Mesendoderm (in vitro differentiated cells): ENCODE measurements at regions not wholly inside any gene's neighbourhood (a gene's known extent, or its start where the extent isn't known, plus 50 kb on each side); places are given as distances from the start of the nearest gene placed in this dataset.

Source experiments
- DNase-seq: peaks from one replicate; pipeline ENCODE4 v3.0.0; 2013
- H2AK5ac ChIP-seq: 2 replicates; pipeline ENCODE4 v1.6.1; 2013; ENCODE audit warnings: low read length, inconsistent platforms
- H2BK120ac ChIP-seq: 2 replicates; pipeline ENCODE4 v1.6.1; 2013; ENCODE audit warnings: low read depth, mild to moderate bottlenecking, low read length, moderate library complexity, mixed read lengths
- H2BK15ac ChIP-seq: replicated peaks from 2 replicates; pipeline ENCODE4 v1.6.1; 2013; ENCODE audit warnings: low read depth, mild to moderate bottlenecking, moderate library complexity
- H2BK5ac ChIP-seq: 2 replicates; pipeline ENCODE4 v1.6.1; 2013; ENCODE audit warnings: low read length, inconsistent platforms
- H3K18ac ChIP-seq: 2 replicates; pipeline ENCODE4 v1.6.1; 2013; ENCODE audit warnings: mild to moderate bottlenecking, low read length, mixed read lengths
- H3K23ac ChIP-seq: one replicate; pipeline ENCODE4 v1.6.1; 2013; ENCODE audit warnings: low read length
- H3K27ac ChIP-seq: 2 replicates; pipeline ENCODE4 v1.5.1; 2013; ENCODE audit warnings: low read depth, mild to moderate bottlenecking, inconsistent platforms, low read length, moderate library complexity
- H3K27me3 ChIP-seq: 2 replicates; pipeline ENCODE4 v1.6.1; 2013; ENCODE audit warnings: low read length, control low read depth, mild to moderate bottlenecking, inconsistent platforms; ENCODE audit not compliant: insufficient read depth, poor library complexity
- H3K36me3 ChIP-seq: 2 replicates; pipeline ENCODE4 v1.6.1; 2013; ENCODE audit warnings: low read length, inconsistent platforms; ENCODE audit not compliant: control insufficient read depth, insufficient read depth
- H3K4ac ChIP-seq: one replicate; pipeline ENCODE4 v1.6.1; 2013; ENCODE audit warnings: low read depth, mild to moderate bottlenecking, low read length, moderate library complexity
- H3K4me1 ChIP-seq: 2 replicates; pipeline ENCODE4 v1.6.1; 2013; ENCODE audit warnings: low read depth, low read length, inconsistent platforms; ENCODE audit not compliant: control insufficient read depth
- H3K4me2 ChIP-seq: 2 replicates; pipeline ENCODE4 v1.6.1; 2013; ENCODE audit warnings: low read length
- H3K4me3 ChIP-seq: 2 replicates; pipeline ENCODE4 v1.5.1; 2013; ENCODE audit warnings: mild to moderate bottlenecking, low read length
- H3K56ac ChIP-seq: one replicate; pipeline ENCODE4 v1.6.1; 2013; ENCODE audit warnings: low read length
- H3K79me1 ChIP-seq: 2 replicates; pipeline ENCODE4 v1.6.1; 2013; ENCODE audit warnings: low read length, inconsistent platforms
- H3K79me2 ChIP-seq: 2 replicates; pipeline ENCODE4 v1.6.1; 2013; ENCODE audit warnings: mild to moderate bottlenecking, low read length; ENCODE audit not compliant: control insufficient read depth, insufficient read depth
- H3K9ac ChIP-seq: 2 replicates; pipeline ENCODE4 v1.6.1; 2013; ENCODE audit warnings: low read length, inconsistent platforms
- H4K5ac ChIP-seq: one replicate; pipeline ENCODE4 v1.6.1; 2013; ENCODE audit warnings: low read length
- H4K8ac ChIP-seq: one replicate; pipeline ENCODE4 v1.6.1; 2013; ENCODE audit warnings: low read depth, mild to moderate bottlenecking, control low read depth, low read length, moderate library complexity
- WGBS: extraction: QIAGEN DNeasy Blood & Tissue Kit; methylation state at CpG from one replicate; pipeline ENCODE4 v1.1.7; 2013; ENCODE audit warnings: low lambda C conversion rate, missing lambda C conversion rate; ENCODE audit not compliant: insufficient coverage; ENCODE audit errors: extremely low coverage; 5-methylcytosine and 5-hydroxymethylcytosine counted together

DNA sequence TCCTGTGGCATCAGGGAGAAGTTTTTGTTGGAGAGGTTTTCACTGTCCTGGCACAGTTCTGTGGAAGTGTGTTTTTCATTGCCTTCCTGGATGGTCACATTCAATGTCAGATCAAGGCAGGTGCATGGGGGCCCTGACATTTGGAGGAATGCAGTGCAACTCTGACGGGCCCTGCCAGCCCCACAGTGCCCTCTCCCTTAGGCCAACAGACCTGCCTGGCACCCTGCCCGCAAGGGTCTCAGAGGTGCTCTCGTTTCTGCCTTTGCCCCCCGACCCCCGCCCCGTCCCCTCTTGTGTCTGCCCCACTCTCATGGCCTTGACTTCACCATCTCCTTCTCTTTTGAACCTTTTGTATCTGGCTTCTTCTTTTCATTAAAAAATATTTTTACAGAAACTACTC, 257.2 kb upstream of the HDAC4 start:
- Histone ChIP-seq H4K5ac (no peak overlapping the region), H3K79me2 (no peaks in the 10 kb centered on the region), H3K56ac (no peak overlapping the region), H3K4me2 (no peak overlapping the region), H2BK120ac (no peak overlapping the region), H2AK5ac (no peak overlapping the region), H2BK5ac (no peak overlapping the region), H3K36me3 (no peaks in the 10 kb centered on the region), H3K9ac (no peak overlapping the region), H3K23ac (no peak overlapping the region), H3K79me1 (no peaks in the 10 kb centered on the region), H3K27me3 (no peaks in the 10 kb centered on the region), H3K18ac (no peak overlapping the region), H3K4me1 (no peaks in the 10 kb centered on the region), H2BK15ac (no peak overlapping the region), H3K4me3 (no peak overlapping the region), H3K4ac (no peak overlapping the region), H3K27ac (no peak overlapping the region), H4K8ac (no peak overlapping the region)
- no CpG with 5 or more reads among the region's 6 CpGs for WGBS
- no peak for DNase-seq

DNA sequence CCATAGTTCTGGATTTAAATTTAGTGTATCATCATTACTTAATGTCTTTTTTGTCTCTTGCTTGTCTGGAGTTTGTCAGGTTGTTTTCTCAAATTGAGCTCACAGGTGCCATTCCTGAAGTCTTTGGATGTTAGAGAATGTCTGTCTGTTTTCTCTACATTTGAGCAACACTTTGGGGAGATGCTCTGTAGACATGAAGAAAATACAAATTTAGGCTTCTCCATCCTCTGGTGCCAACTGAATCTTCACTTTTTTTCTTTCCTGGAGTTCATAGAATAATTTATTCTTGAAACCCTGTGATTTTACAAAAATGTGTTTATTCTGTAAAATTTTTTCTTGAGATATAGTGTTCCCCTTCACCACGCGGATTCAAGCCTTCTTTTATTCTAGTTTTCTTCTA, 256.4 kb upstream of the HDAC4 start:
- no peaks in the 10 kb centered on the region for H3K27me3 ChIP-seq
- no peak overlapping the region for H4K5ac ChIP-seq

DNA sequence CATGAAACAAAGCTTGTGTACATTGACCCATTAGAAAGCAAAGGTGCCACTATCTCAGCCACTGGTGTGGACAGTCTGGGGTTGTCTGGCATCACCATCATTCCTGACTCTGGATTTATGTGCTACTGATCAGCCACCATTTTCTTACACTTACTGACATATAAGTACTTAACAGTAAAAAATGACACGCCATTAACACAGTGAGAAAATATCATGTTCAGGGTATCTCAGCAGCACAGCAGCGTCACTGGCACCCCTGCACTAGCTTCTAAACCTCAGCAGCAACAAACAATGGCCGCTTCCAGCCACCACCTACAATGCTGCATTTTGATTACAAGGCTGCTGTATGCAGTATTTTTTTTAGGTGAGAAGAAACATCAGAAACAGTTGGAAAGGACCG, 253.4 kb upstream of the HDAC4 start:
- no peak overlapping the region for H2AK5ac ChIP-seq
- DNase-seq, result no peak
- H2BK15ac ChIP-seq, result no peak overlapping the region
- H2BK5ac ChIP-seq, result no peak overlapping the region
- no peak overlapping the region for H4K5ac ChIP-seq
- H3K27ac ChIP-seq, result no peak overlapping the region
- H3K4me2 ChIP-seq, result no peak overlapping the region
- no peak overlapping the region for H3K23ac ChIP-seq
- no peak overlapping the region for H3K9ac ChIP-seq
- no peak overlapping the region for H2BK120ac ChIP-seq
- H3K18ac ChIP-seq, result no peak overlapping the region
- no peak overlapping the region for H3K4me3 ChIP-seq
- H3K4me1 ChIP-seq, result no peaks in the 10 kb centered on the region
- no peak overlapping the region for H4K8ac ChIP-seq
- H3K79me1 ChIP-seq, result no peaks in the 10 kb centered on the region
- no peaks in the 10 kb centered on the region for H3K36me3 ChIP-seq
- no CpG with 5 or more reads among the region's 4 CpGs for WGBS
- no peak overlapping the region for H3K4ac ChIP-seq
- H3K27me3 ChIP-seq, result no peaks in the 10 kb centered on the region
- no peaks in the 10 kb centered on the region for H3K79me2 ChIP-seq
- H3K56ac ChIP-seq, result no peak overlapping the region

More for the DNA sequence above, 256.4 kb upstream of the HDAC4 start:
- H3K27ac ChIP-seq, result no peak overlapping the region
- no peak overlapping the region for H3K56ac ChIP-seq
- no peaks in the 10 kb centered on the region for H3K79me1 ChIP-seq
- H3K4me3 ChIP-seq, result no peak overlapping the region
- H3K23ac ChIP-seq, result no peak overlapping the region
- WGBS, result no CpG with 5 or more reads among the region's 2 CpGs
- H2BK120ac ChIP-seq, result no peak overlapping the region
- H2AK5ac ChIP-seq, result no peak overlapping the region
- DNase-seq, result no peak
- no peak overlapping the region for H2BK15ac ChIP-seq
- H3K4me2 ChIP-seq, result no peak overlapping the region
- H4K8ac ChIP-seq, result no peak overlapping the region
- H2BK5ac ChIP-seq, result no peak overlapping the region
- no peak overlapping the region for H3K4ac ChIP-seq
- no peaks in the 10 kb centered on the region for H3K36me3 ChIP-seq
- H3K18ac ChIP-seq, result no peak overlapping the region
- H3K79me2 ChIP-seq, result no peaks in the 10 kb centered on the region
- H3K9ac ChIP-seq, result no peak overlapping the region
- no peaks in the 10 kb centered on the region for H3K4me1 ChIP-seq

DNA sequence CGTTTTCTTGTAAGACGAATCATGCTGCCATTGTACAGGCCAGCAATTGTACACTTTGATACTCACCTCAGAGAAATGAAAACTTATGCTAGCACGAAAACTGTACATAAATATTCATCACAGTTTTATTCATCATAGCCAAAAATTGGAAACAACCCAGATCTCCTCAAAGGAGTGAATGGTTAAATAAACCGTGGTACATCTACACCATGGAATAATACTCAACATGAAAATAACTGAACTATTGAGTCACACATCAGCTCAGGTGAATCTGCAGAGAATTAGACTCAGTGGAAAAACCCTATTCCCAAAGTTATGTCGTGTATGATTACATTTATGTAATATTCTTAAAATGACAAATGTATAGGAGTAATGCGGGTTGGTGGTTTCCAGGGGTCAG, 251.0 kb upstream of the HDAC4 start:
- H2BK5ac ChIP-seq, result no peak overlapping the region
- no peaks in the 10 kb centered on the region for H3K36me3 ChIP-seq
- no peak overlapping the region for H3K56ac ChIP-seq
- no peak overlapping the region for H2BK15ac ChIP-seq
- no CpG with 5 or more reads among the region's 6 CpGs for WGBS
- no peak overlapping the region for H4K8ac ChIP-seq
- no peaks in the 10 kb centered on the region for H3K79me2 ChIP-seq
- H2AK5ac ChIP-seq, result no peak overlapping the region
- H3K27me3 ChIP-seq, result no peaks in the 10 kb centered on the region
- no peak overlapping the region for H3K4me3 ChIP-seq
- H3K27ac ChIP-seq, result no peak overlapping the region
- no peak overlapping the region for H4K5ac ChIP-seq
- H2BK120ac ChIP-seq, result no peak overlapping the region
- no peak overlapping the region for H3K9ac ChIP-seq
- H3K79me1 ChIP-seq, result no peaks in the 10 kb centered on the region
- H3K23ac ChIP-seq, result no peak overlapping the region
- no peak overlapping the region for H3K18ac ChIP-seq
- no peak overlapping the region for H3K4ac ChIP-seq
- H3K4me1 ChIP-seq, result no peaks in the 10 kb centered on the region
- H3K4me2 ChIP-seq, result no peak overlapping the region
- DNase-seq, result no peak

DNA sequence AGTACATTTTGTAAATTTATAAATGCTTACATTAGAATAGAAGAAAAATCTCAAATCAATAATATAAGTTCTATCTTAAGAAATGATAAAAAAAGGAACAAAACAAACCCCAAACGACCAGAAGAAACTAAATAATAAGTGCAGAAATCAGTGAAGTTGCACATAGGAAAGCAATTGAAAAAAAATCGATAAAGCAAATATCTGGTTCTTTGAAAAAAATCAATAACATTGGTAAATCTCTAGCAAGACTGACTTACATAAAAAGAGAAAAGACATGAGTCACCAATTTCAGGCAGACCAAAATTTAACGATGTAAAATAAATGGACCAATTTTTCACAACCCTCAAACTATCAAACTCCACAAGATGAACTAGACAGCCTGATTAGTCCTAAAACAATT, 249.9 kb upstream of the HDAC4 start:
- H3K18ac ChIP-seq, result no peak overlapping the region
- no peak overlapping the region for H2BK15ac ChIP-seq
- no peak overlapping the region for H3K9ac ChIP-seq
- no peaks in the 10 kb centered on the region for H3K4me1 ChIP-seq
- H3K27ac ChIP-seq, result no peak overlapping the region
- H3K36me3 ChIP-seq, result no peaks in the 10 kb centered on the region
- no peak overlapping the region for H2AK5ac ChIP-seq
- H3K56ac ChIP-seq, result no peak overlapping the region
- no peak overlapping the region for H3K4me2 ChIP-seq
- no peak overlapping the region for H2BK120ac ChIP-seq
- DNase-seq, result no peak
- H2BK5ac ChIP-seq, result no peak overlapping the region
- no CpG with 5 or more reads among the region's 3 CpGs for WGBS
- no peaks in the 10 kb centered on the region for H3K79me1 ChIP-seq
- no peaks in the 10 kb centered on the region for H3K79me2 ChIP-seq
- H3K23ac ChIP-seq, result no peak overlapping the region
- H3K4me3 ChIP-seq, result no peak overlapping the region
- H3K4ac ChIP-seq, result no peak overlapping the region
- no peak overlapping the region for H4K5ac ChIP-seq
- H3K27me3 ChIP-seq, result no peaks in the 10 kb centered on the region
- H4K8ac ChIP-seq, result no peak overlapping the region

DNA sequence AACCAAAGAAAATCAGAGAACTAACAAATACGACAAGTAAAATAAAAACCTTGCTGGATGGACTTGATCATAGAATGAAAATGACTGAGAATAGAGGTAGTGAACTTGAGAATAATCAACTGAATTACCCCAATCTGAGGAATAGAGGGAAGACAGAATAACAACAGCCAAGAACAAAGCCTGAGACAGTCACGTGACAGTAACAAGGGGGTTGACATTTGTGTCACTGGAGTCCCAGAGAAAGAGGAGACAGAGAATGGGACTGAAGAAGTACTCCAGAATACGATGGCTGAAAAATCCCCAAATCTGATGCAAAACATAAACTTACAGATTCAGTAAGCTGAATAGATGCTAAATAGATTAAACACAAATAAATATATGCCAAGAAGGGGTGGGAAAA, 248.5 kb upstream of the HDAC4 start:
- no CpG with 5 or more reads among the region's 3 CpGs for WGBS
- H3K4me3 ChIP-seq, result no peak overlapping the region
- no peak overlapping the region for H2BK5ac ChIP-seq
- no peaks in the 10 kb centered on the region for H3K4me1 ChIP-seq
- no peaks in the 10 kb centered on the region for H3K27me3 ChIP-seq
- H3K36me3 ChIP-seq, result no peaks in the 10 kb centered on the region
- no peak overlapping the region for H3K4ac ChIP-seq
- no peak overlapping the region for H4K8ac ChIP-seq
- no peak overlapping the region for H3K4me2 ChIP-seq
- DNase-seq, result no peak
- H2BK15ac ChIP-seq, result no peak overlapping the region
- H3K27ac ChIP-seq, result no peak overlapping the region
- H3K56ac ChIP-seq, result no peak overlapping the region
- no peak overlapping the region for H3K23ac ChIP-seq
- no peak overlapping the region for H3K18ac ChIP-seq
- H3K79me2 ChIP-seq, result no peaks in the 10 kb centered on the region
- no peak overlapping the region for H2AK5ac ChIP-seq
- H3K79me1 ChIP-seq, result no peaks in the 10 kb centered on the region
- H2BK120ac ChIP-seq, result no peak overlapping the region
- H4K5ac ChIP-seq, result no peak overlapping the region
- H3K9ac ChIP-seq, result no peak overlapping the region
